LNCAP (cell line): ENCODE measurements at regions not wholly inside any gene's neighbourhood (a gene's known extent, or its start where the extent isn't known, plus 50 kb on each side); places are given as distances from the start of the nearest gene placed in this dataset.

Source experiments
- CTCF ChIP-seq: fragments of 450-650 bp; IDR thresholded peaks from 2 replicates; pipeline ENCODE4 v1.5.1; 2017; ENCODE audit warnings: mild to moderate bottlenecking

GRCh38 chr21:16851054-16851453, 661.8 kb upstream of the CXADR start:
- TF ChIP-seq CTCF, result no peak

GRCh38 chr21:16855164-16855667, 657.6 kb upstream of the CXADR start:
- TF ChIP-seq CTCF, result no peak

- TF ChIP-seq CTCF, result no peak
Observed at GRCh38 chr21:16863362-16863905, 649.4 kb upstream of the CXADR start.

- no peak for TF ChIP-seq CTCF
Observed at GRCh38 chr21:16863908-16864307, 648.9 kb upstream of the CXADR start.

GRCh38 chr21:16865632-16866031, 647.2 kb upstream of the CXADR start:
- TF ChIP-seq CTCF, result no peak

GRCh38 chr21:16866851-16867250, 646.0 kb upstream of the CXADR start:
- no peak for TF ChIP-seq CTCF

GRCh38 chr21:16870103-16870502, 642.7 kb upstream of the CXADR start:
- no peak for TF ChIP-seq CTCF

GRCh38 chr21:16872616-16873015, 640.2 kb upstream of the CXADR start:
- TF ChIP-seq CTCF, result no peak
